GM19397 (cell line): ENCODE measurements at regions not wholly inside any gene's neighbourhood (a gene's known extent, or its start where the extent isn't known, plus 50 kb on each side); places are given as distances from the start of the nearest gene placed in this dataset.
A peak's percentile ranks its signal among the peaks of the same experiment; 100 is the strongest.
"Not testable (repeated sequence)": the region's sequence is repeated elsewhere in the genome, so short reads cannot be mapped to it uniquely, and the experiment has no call there.

Source experiments
- ATAC-seq: cut with Tn5 transposase; IDR thresholded peaks from one replicate; pipeline ENCODE4 v1.9.1; 2021; ENCODE audit warnings: mild to moderate bottlenecking, moderate library complexity; ENCODE audit not compliant: unreplicated experiment

GRCh38 chr12:131494741-131495524 is 216.0 kb upstream of the SFSWAP start:
- ATAC-seq, result no peak

GRCh38 chr12:131497966-131498365 is 212.9 kb upstream of the SFSWAP start:
- no peak for ATAC-seq

GRCh38 chr12:131499160-131499863 is 211.6 kb upstream of the SFSWAP start:
- ATAC-seq, result no peak

- ATAC-seq, result no peak
Observed at GRCh38 chr12:131499864-131500190, 211.1 kb upstream of the SFSWAP start.

GRCh38 chr12:131500564-131500963 is 210.3 kb upstream of the SFSWAP start:
- ATAC-seq, result no peak

GRCh38 chr12:131505561-131505960 is 205.3 kb upstream of the SFSWAP start:
- ATAC-seq, result no peak

GRCh38 chr12:131506426-131506825 is 204.5 kb upstream of the SFSWAP start:
- ATAC-seq, result no peak

GRCh38 chr12:131507094-131507493 is 203.8 kb upstream of the SFSWAP start:
- ATAC-seq, result no peak

- ATAC-seq, result no peak
Observed at GRCh38 chr12:131507881-131508280, 203.0 kb upstream of the SFSWAP start.

GRCh38 chr12:131509701-131510100 is 201.2 kb upstream of the SFSWAP start:
- ATAC-seq, result no peak

GRCh38 chr12:131510431-131510830 is 200.5 kb upstream of the SFSWAP start:
- no peak for ATAC-seq

GRCh38 chr12:131511391-131511802 is 199.5 kb upstream of the SFSWAP start:
- peak; percentile 94 for ATAC-seq

- peak; percentile 12 for ATAC-seq
Observed at GRCh38 chr12:131511803-131512561, 198.9 kb upstream of the SFSWAP start.

- ATAC-seq, result no peak
Observed at GRCh38 chr12:131513606-131514005, 197.3 kb upstream of the SFSWAP start.

GRCh38 chr12:131520553-131520952 is 190.3 kb upstream of the SFSWAP start:
- not testable (repeated sequence) for ATAC-seq

GRCh38 chr12:131521326-131521725 is 189.6 kb upstream of the SFSWAP start:
- ATAC-seq, result no peak

GRCh38 chr12:131525795-131526508 is 184.9 kb upstream of the SFSWAP start:
- no peak for ATAC-seq

- ATAC-seq, result no peak
Observed at GRCh38 chr12:131527092-131527491, 183.8 kb upstream of the SFSWAP start.

GRCh38 chr12:131527736-131528135 is 183.2 kb upstream of the SFSWAP start:
- no peak for ATAC-seq

- ATAC-seq, result no peak
Observed at GRCh38 chr12:131528144-131528543, 182.7 kb upstream of the SFSWAP start.

GRCh38 chr12:131528667-131529066 is 182.2 kb upstream of the SFSWAP start:
- no peak for ATAC-seq
